Spleen (tissue), 11 donors: ENCODE measurements at regions not wholly inside any gene's neighbourhood (a gene's known extent, or its start where the extent isn't known, plus 50 kb on each side); places are given as distances from the start of the nearest gene placed in this dataset.

Experiments
- DNase-seq: peaks from one replicate; pipeline ENCODE4 v3.0.0-alpha.2; 2020
- H3K27ac ChIP-seq, 8 donors: fragments of 200-600 bp; sonication (generic) in 7 of 8; 1 replicate in 4 of 8; 2 replicates in 4 of 8; pipeline versions ENCODE4 v1.5.0 to v1.8.0; 2016 to 2021; ENCODE audit warnings: inconsistent platforms in 4 of 8, mild to moderate bottlenecking in 4 of 8, moderate library complexity in 1 of 8
- H3K27me3 ChIP-seq, 7 donors: fragments of 200-600 bp; sonication (generic) in 6 of 7; replicated peaks in 1 of 7; 1 replicate in 4 of 7; 2 replicates in 3 of 7; pipeline versions ENCODE4 v1.5.0 to v1.8.0; 2016 to 2021; ENCODE audit warnings: inconsistent platforms in 3 of 7, mild to moderate bottlenecking in 1 of 7
- H3K36me3 ChIP-seq, 6 donors: fragments of 200-600 bp; sonication (generic) in 5 of 6; 1 replicate in 4 of 6; 2 replicates in 2 of 6; pipeline versions ENCODE4 v1.5.0 to v1.8.0; 2016 to 2021; ENCODE audit warnings: inconsistent platforms in 2 of 6
- H3K4me1 ChIP-seq, 6 donors: fragments of 200-600 bp; sonication (generic) in 5 of 6; 1 replicate in 3 of 6; 2 replicates in 3 of 6; pipeline versions ENCODE4 v1.5.0 to v1.8.0; 2016 to 2021; ENCODE audit warnings: inconsistent platforms in 3 of 6
- H3K4me3 ChIP-seq, 8 donors: fragments of 200-600 bp; sonication (generic) in 7 of 8; 1 replicate in 4 of 8; 2 replicates in 4 of 8; pipeline versions ENCODE4 v1.5.0 to v1.8.0; 2016 to 2021; ENCODE audit warnings: inconsistent platforms in 4 of 8, mild to moderate bottlenecking in 4 of 8, moderate library complexity in 2 of 8
- H3K9me3 ChIP-seq, 8 donors: fragments of 200-600 bp; sonication (generic) in 7 of 8; 1 replicate in 4 of 8; 2 replicates in 4 of 8; pipeline versions ENCODE4 v1.5.0 to v1.8.0; 2016 to 2021; ENCODE audit warnings: inconsistent platforms in 4 of 8
- CTCF ChIP-seq, 11 experiments: fragments of 200-600 bp in 7 of 11; fragments of 450-650 bp in 4 of 11; sonication (generic) in 4 of 11; IDR thresholded peaks in 8 of 11; conservative IDR thresholded peaks in 3 of 11; 1 replicate in 7 of 11; 2 replicates in 4 of 11; pipeline versions ENCODE4 v1.4.0 to v1.8.0; 2016 to 2021; ENCODE audit warnings: antibody characterized with exemption in 11 of 11, inconsistent platforms in 4 of 11, mild to moderate bottlenecking in 1 of 11
- POLR2A ChIP-seq, 3 donors: fragments of 450-650 bp; IDR thresholded peaks; one replicate each; pipeline ENCODE4 v1.5.1; 2017; ENCODE audit warnings: antibody characterized with exemption in 3 of 3, mild to moderate bottlenecking in 1 of 3
- POLR2AphosphoS5 ChIP-seq, 3 donors: sonication (generic); formaldehyde crosslinking; IDR thresholded peaks; one replicate each; pipeline ENCODE4 v1.5.1; 2017; ENCODE audit warnings: antibody characterized with exemption in 3 of 3
- WGBS, 5 donors: extraction: QIAGEN DNeasy Blood & Tissue Kit in 3 of 5; methylation state at CpG; one replicate each; pipeline versions ENCODE4 v1.1.5 to v1.1.7; 2013 to 2018; 5-methylcytosine and 5-hydroxymethylcytosine counted together
- intact Hi-C: fragments of 100-400 bp; cut with DNase I; formaldehyde crosslinking; loops from one replicate; pipeline ENCODE4 v1.15.0; 2023; ENCODE audit warnings: low total_unique reads
- donor health status: healthy with polysubstance abuse.
- donor health status: DM: no; HTN: no; CAD: no; lungs with moderate emphysema.
- donor health status: DM: no; HTN: no; CAD: no.
- donor health status: Bipolar disorder and iron deficiency.
- donor health status: healthy.
- donor health status: DM: no; HTN: no; CAD: no.
- donor health status: DM: yes; HTN: yes; CAD: no.

DNA sequence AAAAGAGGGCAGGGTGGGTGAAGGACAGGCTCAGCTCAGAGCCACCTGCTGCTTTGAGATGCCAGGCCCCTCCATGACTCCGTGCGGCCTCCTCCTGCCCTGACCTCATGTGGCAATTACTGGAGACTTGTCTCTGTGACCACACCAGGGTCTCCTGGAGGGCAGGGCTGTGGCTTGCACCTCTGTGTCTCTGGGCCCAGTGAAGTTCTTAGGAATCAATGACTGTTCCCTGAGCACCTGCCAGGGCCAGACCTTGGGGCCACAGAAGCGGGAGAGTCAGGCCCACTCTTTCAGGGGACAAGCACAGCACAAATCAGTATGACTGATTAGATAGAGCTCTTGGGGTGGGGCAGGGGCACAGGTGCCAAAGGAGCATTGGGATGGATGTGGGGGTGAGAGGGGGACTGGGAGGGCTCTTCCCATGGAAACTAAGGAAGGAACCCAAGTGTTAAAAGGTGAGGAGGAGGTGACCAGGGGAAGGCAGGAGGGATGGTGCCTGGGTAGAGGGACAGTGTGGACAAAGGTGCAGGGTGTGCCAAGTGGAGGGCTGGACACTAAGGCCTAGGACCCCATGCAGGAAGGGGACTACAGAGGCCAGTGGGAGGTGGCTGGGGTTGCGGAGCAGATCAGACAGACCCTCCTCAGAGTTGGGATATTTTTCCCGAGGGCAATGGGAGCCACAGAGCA is 77.3 kb upstream of the SHISAL1 start:
- WGBS, 5 donors: 89 to 97% (median 90%) methylated on average over 5 of the region's 5 CpGs
- no peak for TF ChIP-seq POLR2AphosphoS5 (IDR thresholded peaks at IDR 0.05)
- TF ChIP-seq CTCF (IDR thresholded peaks at IDR 0.05 in 8 of 11, conservative IDR thresholded peaks at IDR 0.05 in 3 of 11): no peak
- TF ChIP-seq POLR2A (IDR thresholded peaks at IDR 0.05): no peak

GRCh38 chr22:44389181-44389580 is 76.4 kb upstream of the SHISAL1 start:
- H3K9me3 ChIP-seq: no peaks in the 10 kb centered on the region
- intact Hi-C loops: no loop called here
- WGBS, 5 donors: 69 to 83% (median 77%) methylated on average over 6 to 8 of the region's 8 CpGs
- no peak for TF ChIP-seq CTCF (IDR thresholded peaks at IDR 0.05 in 8 of 11, conservative IDR thresholded peaks at IDR 0.05 in 3 of 11)
- no peak for TF ChIP-seq POLR2AphosphoS5 (IDR thresholded peaks at IDR 0.05)
- TF ChIP-seq POLR2A (IDR thresholded peaks at IDR 0.05): no peak
- DNase-seq: peak; percentile 57
- H3K27ac ChIP-seq: no peak overlapping the region
- no peak overlapping the region for H3K4me3 ChIP-seq
- H3K4me1 ChIP-seq: no peaks in the 10 kb centered on the region
- H3K36me3 ChIP-seq: no peaks in the 10 kb centered on the region
- peaks cover 0 to 66% (median 0%) of the 10 kb centered on the region in 7 donors for H3K27me3 ChIP-seq

More for the DNA sequence above, 77.3 kb upstream of the SHISAL1 start:
- intact Hi-C loops: no loop called here
- Histone ChIP-seq H3K4me3 (no peak overlapping the region), H3K9me3 (no peaks in the 10 kb centered on the region), H3K36me3 (no peaks in the 10 kb centered on the region), H3K27ac (no peak overlapping the region), H3K27me3 (peaks cover 0 to 68% (median 0%) of the 10 kb centered on the region in 7 donors), H3K4me1 (no peaks in the 10 kb centered on the region)
- peak; percentile 28 for DNase-seq

DNA sequence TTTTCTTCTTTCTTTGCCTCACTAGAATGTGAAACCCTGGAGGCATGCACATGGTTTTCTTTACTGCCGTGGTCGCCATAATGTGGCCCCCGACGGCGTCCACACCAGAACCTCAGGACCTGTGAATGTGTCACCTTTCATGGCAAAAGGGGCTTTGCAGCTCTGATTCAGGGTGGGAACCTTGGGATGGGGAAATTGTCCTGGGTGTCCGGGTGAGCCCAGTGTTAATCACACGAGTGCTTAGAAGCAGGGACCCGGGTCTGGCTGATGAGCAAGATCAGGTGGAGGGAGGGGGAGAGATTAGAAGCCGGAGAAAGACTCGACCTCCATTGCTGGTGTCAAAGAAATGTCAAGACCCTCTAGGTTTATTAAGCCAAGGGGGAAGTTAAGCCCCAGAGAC is 74.7 kb upstream of the SHISAL1 start:
- TF ChIP-seq CTCF (IDR thresholded peaks at IDR 0.05 in 8 of 11, conservative IDR thresholded peaks at IDR 0.05 in 3 of 11): no peak
- TF ChIP-seq POLR2A (IDR thresholded peaks at IDR 0.05): no peak
- TF ChIP-seq POLR2AphosphoS5 (IDR thresholded peaks at IDR 0.05): no peak
- Histone ChIP-seq H3K4me1 (no peaks in the 10 kb centered on the region), H3K27me3 (peaks cover 0 to 69% (median 0%) of the 10 kb centered on the region in 7 donors), H3K9me3 (no peaks in the 10 kb centered on the region), H3K27ac (no peak overlapping the region), H3K36me3 (no peaks in the 10 kb centered on the region), H3K4me3 (no peak overlapping the region)
- 81 to 86% (median 85%) methylated on average over 10 of the region's 10 CpGs for WGBS, 5 donors
- intact Hi-C loops: no loop called here
- no peak for DNase-seq

- peaks cover 0 to 72% (median 0%) of the 10 kb centered on the region in 7 donors for H3K27me3 ChIP-seq
- no peak for TF ChIP-seq CTCF (IDR thresholded peaks at IDR 0.05 in 8 of 11, conservative IDR thresholded peaks at IDR 0.05 in 3 of 11)
- no peak for TF ChIP-seq POLR2AphosphoS5 (IDR thresholded peaks at IDR 0.05)
- no peak for TF ChIP-seq POLR2A (IDR thresholded peaks at IDR 0.05)
- no peaks in the 10 kb centered on the region for H3K36me3 ChIP-seq
- no peaks in the 10 kb centered on the region for H3K9me3 ChIP-seq
- H3K4me1 ChIP-seq: no peaks in the 10 kb centered on the region
- 82 to 88% (median 85%) methylated on average over 17 to 20 of the region's 20 CpGs for WGBS, 5 donors
- peak; percentile 71 for DNase-seq
- no peak overlapping the region for H3K4me3 ChIP-seq
- H3K27ac ChIP-seq: no peak overlapping the region
- intact Hi-C loops: no loop called here
Observed at GRCh38 chr22:44386386-44387035, 73.8 kb upstream of the SHISAL1 start.
